SJSA1 (cell line): ENCODE measurements at regions not wholly inside any gene's neighbourhood (a gene's known extent, or its start where the extent isn't known, plus 50 kb on each side); places are given as distances from the start of the nearest gene placed in this dataset.
"Not testable (repeated sequence)": the region's sequence is repeated elsewhere in the genome, so short reads cannot be mapped to it uniquely, and the experiment has no call there.

Experiments used
- DNase-seq, 2 experiments: peaks; one replicate each; pipeline ENCODE4 v3.0.0-alpha.2; 2015 to 2020; ENCODE audit warnings: low spot score in 2 of 2, low read depth in 1 of 2
- H3K27ac ChIP-seq: fragments of 250-450 bp; sonication (Bioruptor Pico); 2 replicates; pipeline ENCODE4 v1.5.1; 2020; ENCODE audit warnings: mild to moderate bottlenecking, moderate library complexity
- H3K27me3 ChIP-seq: fragments of 250-450 bp; sonication (Bioruptor Pico); replicated peaks from 2 replicates; pipeline ENCODE4 v1.5.1; 2020; ENCODE audit warnings: mild to moderate bottlenecking, moderate library complexity
- H3K36me3 ChIP-seq: fragments of 250-450 bp; sonication (Bioruptor Pico); 2 replicates; pipeline ENCODE4 v1.5.1; 2020; ENCODE audit warnings: mild to moderate bottlenecking
- H3K4me1 ChIP-seq: fragments of 250-450 bp; sonication (Bioruptor Pico); replicated peaks from 2 replicates; pipeline ENCODE4 v1.6.1; 2021; ENCODE audit warnings: mild to moderate bottlenecking
- H3K4me3 ChIP-seq: fragments of 250-450 bp; sonication (Bioruptor Pico); 2 replicates; pipeline ENCODE4 v1.5.1; 2020; ENCODE audit warnings: mild to moderate bottlenecking
- H3K9me3 ChIP-seq: fragments of 250-450 bp; sonication (Bioruptor Pico); replicated peaks from 2 replicates; pipeline ENCODE4 v1.5.1; 2020; ENCODE audit warnings: mild to moderate bottlenecking

GRCh38 chr12:22796941-22797630 is 172.1 kb downstream of the ETNK1 start:
- Histone ChIP-seq H3K4me1 (no peaks in the 10 kb centered on the region), H3K27me3 (no peaks in the 10 kb centered on the region)

GRCh38 chr12:22797701-22798100 is 172.7 kb downstream of the ETNK1 start:
- H3K27ac ChIP-seq: no peak overlapping the region
- no peaks in the 10 kb centered on the region for H3K36me3 ChIP-seq
- H3K4me3 ChIP-seq: no peak overlapping the region
- H3K4me1 ChIP-seq: no peaks in the 10 kb centered on the region
- H3K9me3 ChIP-seq: 0 out of 2 replicates have a peak, but pooled peaks cover under 1% of the 10 kb centered on the region
- no peak for DNase-seq
- H3K27me3 ChIP-seq: no peaks in the 10 kb centered on the region

More at GRCh38 chr12:22796941-22797630, 172.1 kb downstream of the ETNK1 start:
- no peaks in the 10 kb centered on the region for H3K36me3 ChIP-seq
- no peak overlapping the region for H3K27ac ChIP-seq
- no peak for DNase-seq
- no peak overlapping the region for H3K4me3 ChIP-seq
- no peaks in the 10 kb centered on the region for H3K9me3 ChIP-seq

DNA sequence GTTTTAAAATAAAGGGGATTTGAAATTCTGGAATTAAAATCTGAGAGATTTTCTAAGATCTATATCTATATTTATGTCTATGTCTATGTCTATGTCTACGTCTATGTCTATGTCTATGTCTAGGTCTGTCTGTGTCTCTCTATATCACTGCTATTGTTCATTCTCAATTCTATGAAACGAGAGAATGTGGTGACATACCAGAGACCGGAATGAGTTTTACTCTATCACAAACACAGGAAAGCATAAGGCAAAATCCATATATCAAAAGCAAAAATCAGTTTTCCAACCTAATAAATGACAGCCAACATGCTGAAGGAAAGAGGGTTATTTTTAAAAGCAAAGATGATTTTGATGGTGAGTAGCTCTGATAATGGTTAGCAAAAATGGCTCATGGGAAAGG is 173.1 kb downstream of the ETNK1 start:
- no peaks in the 10 kb centered on the region for H3K27me3 ChIP-seq
- no peak for DNase-seq
- no peak overlapping the region for H3K4me3 ChIP-seq
- 0 out of 2 replicates have a peak, but pooled peaks cover 4% of the 10 kb centered on the region for H3K4me1 ChIP-seq
- H3K36me3 ChIP-seq: no peaks in the 10 kb centered on the region
- 0 out of 2 replicates have a peak, but pooled peaks cover 3% of the 10 kb centered on the region for H3K9me3 ChIP-seq
- no peak overlapping the region for H3K27ac ChIP-seq

- Histone ChIP-seq H3K36me3 (no peaks in the 10 kb centered on the region), H3K4me1 (0 out of 2 replicates have a peak, but pooled peaks cover 4% of the 10 kb centered on the region), H3K9me3 (0 out of 2 replicates have a peak, but pooled peaks cover 3% of the 10 kb centered on the region), H3K4me3 (no peak overlapping the region), H3K27me3 (no peaks in the 10 kb centered on the region), H3K27ac (no peak overlapping the region)
- DNase-seq: no peak
These were observed 174.5 kb downstream of the ETNK1 start for GRCh38 chr12:22799503-22799902.

DNA sequence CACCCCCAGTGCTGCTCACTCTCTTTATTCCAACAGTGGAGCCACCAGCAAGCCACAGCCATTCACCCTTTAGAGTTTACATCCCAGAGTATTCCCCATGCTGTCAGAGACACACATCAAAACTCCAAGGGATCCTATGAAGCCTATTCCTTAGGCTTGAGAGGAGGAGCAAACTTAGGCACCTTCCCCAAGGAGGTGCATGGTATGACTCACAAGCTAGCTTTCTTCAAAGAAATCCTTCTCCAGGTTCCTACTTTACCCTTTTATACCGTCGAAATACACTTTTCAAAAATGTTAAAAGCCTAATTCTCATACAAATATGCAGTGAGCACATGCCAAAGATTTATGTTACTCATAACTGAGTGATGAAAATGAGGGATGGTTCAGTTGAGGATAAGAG is 175.4 kb downstream of the ETNK1 start:
- no peaks in the 10 kb centered on the region for H3K36me3 ChIP-seq
- no peak overlapping the region for H3K4me3 ChIP-seq
- no peak overlapping the region for H3K27ac ChIP-seq
- no peak for DNase-seq
- H3K9me3 ChIP-seq: 0 out of 2 replicates have a peak, but pooled peaks cover 3% of the 10 kb centered on the region
- H3K4me1 ChIP-seq: 0 out of 2 replicates have a peak, but pooled peaks cover 4% of the 10 kb centered on the region
- no peaks in the 10 kb centered on the region for H3K27me3 ChIP-seq

- no peak overlapping the region for H3K4me3 ChIP-seq
- H3K9me3 ChIP-seq: 0 out of 2 replicates have a peak, but pooled peaks cover 3% of the 10 kb centered on the region
- H3K27ac ChIP-seq: no peak overlapping the region
- H3K36me3 ChIP-seq: no peaks in the 10 kb centered on the region
- H3K4me1 ChIP-seq: 0 out of 2 replicates have a peak, but pooled peaks cover 4% of the 10 kb centered on the region
- DNase-seq: no peak
- H3K27me3 ChIP-seq: no peaks in the 10 kb centered on the region
These were observed 178.1 kb downstream of the ETNK1 start for GRCh38 chr12:22802883-22803630.

GRCh38 chr12:22803725-22804124 is 178.8 kb downstream of the ETNK1 start:
- Histone ChIP-seq H3K9me3 (0 out of 2 replicates have a peak, but pooled peaks cover 3% of the 10 kb centered on the region), H3K27me3 (no peaks in the 10 kb centered on the region), H3K27ac (no peak overlapping the region), H3K4me1 (0 out of 2 replicates have a peak, but pooled peaks cover 4% of the 10 kb centered on the region), H3K4me3 (no peak overlapping the region), H3K36me3 (no peaks in the 10 kb centered on the region)
- no peak for DNase-seq

GRCh38 chr12:22808860-22809259 is 183.9 kb downstream of the ETNK1 start:
- Histone ChIP-seq H3K36me3 (no peaks in the 10 kb centered on the region), H3K9me3 (no peaks in the 10 kb centered on the region), H3K27ac (no peak overlapping the region), H3K27me3 (no peaks in the 10 kb centered on the region), H3K4me1 (no peaks in the 10 kb centered on the region), H3K4me3 (no peak overlapping the region)
- no peak for DNase-seq

- Histone ChIP-seq H3K4me1 (no peaks in the 10 kb centered on the region), H3K4me3 (no peak overlapping the region), H3K9me3 (no peaks in the 10 kb centered on the region), H3K27me3 (no peaks in the 10 kb centered on the region), H3K27ac (no peak overlapping the region), H3K36me3 (no peaks in the 10 kb centered on the region)
- no peak for DNase-seq
These were observed 185.1 kb downstream of the ETNK1 start for GRCh38 chr12:22810036-22810435.

GRCh38 chr12:22812531-22812930 is 187.6 kb downstream of the ETNK1 start:
- Histone ChIP-seq H3K9me3 (no peaks in the 10 kb centered on the region), H3K4me3 (no peak overlapping the region), H3K36me3 (no peaks in the 10 kb centered on the region), H3K27me3 (no peaks in the 10 kb centered on the region), H3K27ac (no peak overlapping the region), H3K4me1 (no peaks in the 10 kb centered on the region)
- no peak for DNase-seq

DNA sequence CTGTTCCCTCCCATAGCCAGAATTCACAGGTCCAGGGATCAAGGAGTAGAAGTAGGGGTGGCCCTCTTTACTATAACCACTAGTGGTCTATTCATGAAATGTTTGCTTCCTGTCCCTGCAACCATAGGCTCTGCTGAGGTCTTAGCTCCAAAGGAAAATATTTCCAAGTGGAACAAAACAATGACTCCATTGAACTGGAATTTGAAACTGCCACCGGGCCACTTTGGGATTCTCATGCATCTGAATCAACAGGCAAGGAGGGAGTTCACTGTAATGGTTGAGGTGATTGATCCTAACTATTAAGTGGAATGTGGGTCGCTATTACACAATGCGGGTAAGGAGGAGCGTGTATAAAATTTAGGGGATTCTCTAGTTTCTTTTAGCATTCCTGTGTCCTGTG is 197.0 kb downstream of the ETNK1 start:
- H3K9me3 ChIP-seq: no peaks in the 10 kb centered on the region; the same call in 1 of the 2 replicates
- DNase-seq: no peak
- H3K27me3 ChIP-seq: no peaks in the 10 kb centered on the region
- H3K4me3 ChIP-seq: no peak overlapping the region
- H3K4me1 ChIP-seq: no peaks in the 10 kb centered on the region
- H3K27ac ChIP-seq: no peak overlapping the region
- H3K36me3 ChIP-seq: no peaks in the 10 kb centered on the region

DNA sequence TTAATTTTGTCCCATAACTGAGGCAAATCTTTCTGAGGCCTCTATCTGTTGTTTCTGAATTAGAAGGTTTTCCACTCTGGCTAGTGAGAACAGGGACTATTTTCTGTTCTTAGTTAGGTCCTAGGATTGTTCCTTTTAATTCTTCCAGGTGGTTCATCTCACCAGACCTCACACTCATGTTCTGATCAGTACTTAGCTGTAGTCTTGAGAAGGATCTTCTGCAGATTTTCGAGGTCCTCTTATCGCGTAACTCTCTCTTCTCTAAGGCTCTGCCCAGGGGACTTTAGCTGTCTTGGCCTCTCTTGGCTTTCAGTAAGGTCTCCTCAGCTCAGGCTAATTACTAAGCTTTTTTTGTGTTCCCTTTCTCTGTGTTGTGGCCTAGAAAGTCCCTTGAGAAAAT is 201.1 kb downstream of the ETNK1 start:
- Histone ChIP-seq H3K4me1 (no peaks in the 10 kb centered on the region), H3K27me3 (no peaks in the 10 kb centered on the region), H3K4me3 (no peak overlapping the region), H3K36me3 (no peaks in the 10 kb centered on the region), H3K27ac (no peak overlapping the region), H3K9me3 (no peaks in the 10 kb centered on the region; the same call in 1 of the 2 replicates)
- no peak for DNase-seq

DNA sequence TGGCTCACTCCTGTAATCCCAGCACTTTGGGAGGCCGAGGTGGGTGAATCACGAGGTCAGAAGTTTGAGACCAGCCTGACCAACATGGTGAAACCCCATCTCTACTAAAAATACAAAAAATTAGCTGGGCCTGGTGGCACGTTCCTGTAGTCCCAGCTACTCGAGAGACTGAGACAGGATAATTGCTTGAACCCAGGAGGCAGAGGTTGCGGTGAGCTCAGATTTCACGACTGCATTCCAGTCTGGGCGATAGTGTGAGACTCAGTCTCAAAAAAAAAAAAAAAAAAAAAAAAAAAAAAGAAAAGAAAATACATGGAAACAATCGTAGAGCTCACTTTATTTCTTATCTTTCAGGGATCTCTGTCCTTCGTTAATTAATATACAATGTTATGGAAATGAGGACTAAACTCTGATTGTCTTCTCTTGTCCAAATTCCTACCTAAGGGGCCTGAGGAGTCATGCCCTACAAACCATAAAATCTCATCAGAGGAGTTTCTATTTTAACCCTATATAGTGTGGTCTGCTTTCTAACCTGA is 201.5 kb downstream of the ETNK1 start:
- not testable (repeated sequence) for H3K9me3 ChIP-seq, H3K4me1 ChIP-seq, H3K4me3 ChIP-seq, H3K36me3 ChIP-seq, H3K27me3 ChIP-seq, H3K27ac ChIP-seq, DNase-seq

DNA sequence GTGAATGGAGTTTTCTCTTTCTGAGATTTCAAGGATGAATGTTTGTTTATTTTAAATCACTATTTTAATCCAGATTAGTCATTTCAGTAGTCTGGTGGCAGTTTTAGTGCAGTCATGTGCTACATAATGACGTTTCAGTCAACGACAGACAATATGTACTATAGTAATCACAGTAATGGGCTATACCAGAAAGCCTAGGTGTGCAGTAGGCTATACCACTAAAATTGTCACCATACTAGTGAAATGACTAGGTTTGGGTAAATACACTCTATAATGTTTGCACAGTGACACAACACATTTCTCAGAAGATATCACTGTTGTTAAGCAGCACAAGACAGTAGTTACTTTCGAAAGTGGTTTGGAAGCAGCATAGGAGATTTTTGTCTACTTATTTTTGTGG is 203.1 kb downstream of the ETNK1 start:
- Histone ChIP-seq H3K4me3 (no peak overlapping the region), H3K36me3 (no peaks in the 10 kb centered on the region), H3K9me3 (no peaks in the 10 kb centered on the region), H3K27me3 (no peaks in the 10 kb centered on the region), H3K4me1 (no peaks in the 10 kb centered on the region), H3K27ac (no peak overlapping the region)
- DNase-seq: no peak
